RWPE1 (cell line): ENCODE measurements at regions not wholly inside any gene's neighbourhood (a gene's known extent, or its start where the extent isn't known, plus 50 kb on each side); places are given as distances from the start of the nearest gene placed in this dataset.

ENCODE experiments used
- CTCF ChIA-PET: fragments of 350-600 bp; sonication (Branson Sonifier 250); formaldehyde crosslinking; extraction: SDS; loops from one replicate; lab custom pipeline; 2021; lab: Yijun Ruan, JAX
- POLR2A ChIA-PET: fragments of 400-600 bp; formaldehyde crosslinking; extraction: SDS; loops from one replicate; lab custom pipeline; 2020; ENCODE audit warnings: antibody characterized with exemption; ENCODE audit not compliant: low non-redundant PET; lab: Yijun Ruan, JAX
- DNase-seq: peaks from one replicate; pipeline ENCODE4 v3.0.0; 2012; ENCODE audit warnings: low spot score
- H3K27ac ChIP-seq: fragments of 450-650 bp; 2 replicates; pipeline ENCODE4 v1.5.1; 2017
- TF ChIP-seq, protein P1 (sequence below): fragments of 450-650 bp; conservative IDR thresholded peaks from 2 replicates; pipeline ENCODE4 v1.5.1; 2017; ENCODE audit warnings: low read depth, mild to moderate bottlenecking

DNA sequence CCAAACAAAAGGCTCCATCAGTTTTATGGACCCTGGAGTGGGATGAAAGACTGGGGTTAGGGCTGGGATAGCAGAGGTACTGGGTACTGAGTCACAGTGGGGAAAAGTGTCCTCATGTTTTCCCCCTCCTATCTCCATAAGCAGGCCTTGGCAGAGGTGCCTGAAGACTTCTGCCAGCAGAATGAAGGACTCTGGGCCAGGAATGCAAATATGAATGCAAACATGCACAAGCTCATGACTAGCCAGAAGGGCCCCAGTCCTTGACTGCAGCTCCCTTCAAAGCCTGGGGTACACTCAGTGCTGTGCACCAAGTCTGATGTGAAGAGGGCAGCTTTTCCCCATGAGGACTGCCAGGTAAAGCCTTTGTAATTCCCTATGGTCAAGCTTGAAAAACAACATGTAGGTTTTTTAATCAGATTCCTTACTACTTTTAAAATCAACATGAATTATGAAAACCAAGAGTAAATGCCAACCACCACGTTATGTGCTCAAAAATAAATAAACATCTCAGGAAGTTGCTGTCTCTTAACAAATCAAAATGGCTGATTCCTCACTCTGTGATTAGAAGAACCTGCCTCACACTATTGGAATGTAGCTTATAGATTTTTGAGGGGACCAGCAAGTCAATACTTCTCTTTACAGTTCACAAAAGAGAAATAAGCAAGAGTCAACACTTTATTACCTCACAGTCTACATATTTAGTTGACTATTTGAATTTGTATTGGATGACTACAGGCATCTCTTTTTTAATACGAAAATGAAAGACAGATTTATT is 1512.0 kb downstream of the ARAP2 start:
- POLR2A ChIA-PET, result no interaction called here
- CTCF ChIA-PET, result interaction anchor here (0.6 to 0.7 kb wide), 2 partner anchors 50 to 842 kb away, joined by 3 to 5 read pairs; no protein-coding TSS in a partner anchor
- no peak for DNase-seq
- TF ChIP-seq, protein P1, sequence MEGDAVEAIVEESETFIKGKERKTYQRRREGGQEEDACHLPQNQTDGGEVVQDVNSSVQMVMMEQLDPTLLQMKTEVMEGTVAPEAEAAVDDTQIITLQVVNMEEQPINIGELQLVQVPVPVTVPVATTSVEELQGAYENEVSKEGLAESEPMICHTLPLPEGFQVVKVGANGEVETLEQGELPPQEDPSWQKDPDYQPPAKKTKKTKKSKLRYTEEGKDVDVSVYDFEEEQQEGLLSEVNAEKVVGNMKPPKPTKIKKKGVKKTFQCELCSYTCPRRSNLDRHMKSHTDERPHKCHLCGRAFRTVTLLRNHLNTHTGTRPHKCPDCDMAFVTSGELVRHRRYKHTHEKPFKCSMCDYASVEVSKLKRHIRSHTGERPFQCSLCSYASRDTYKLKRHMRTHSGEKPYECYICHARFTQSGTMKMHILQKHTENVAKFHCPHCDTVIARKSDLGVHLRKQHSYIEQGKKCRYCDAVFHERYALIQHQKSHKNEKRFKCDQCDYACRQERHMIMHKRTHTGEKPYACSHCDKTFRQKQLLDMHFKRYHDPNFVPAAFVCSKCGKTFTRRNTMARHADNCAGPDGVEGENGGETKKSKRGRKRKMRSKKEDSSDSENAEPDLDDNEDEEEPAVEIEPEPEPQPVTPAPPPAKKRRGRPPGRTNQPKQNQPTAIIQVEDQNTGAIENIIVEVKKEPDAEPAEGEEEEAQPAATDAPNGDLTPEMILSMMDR, result no peak
- no peak overlapping the region for H3K27ac ChIP-seq

- TF ChIP-seq, protein P1, result no peak
- ChIA-PET POLR2A (no interaction called here), CTCF (interaction anchor here (0.6 kb wide), 1 partner anchor 49 kb away, joined by 5 read pairs; no protein-coding TSS in a partner anchor)
- DNase-seq, result no peak
- H3K27ac ChIP-seq, result no peak overlapping the region
Observed at GRCh38 chr4:34733185-34733941, 1511.0 kb downstream of the ARAP2 start.

DNA sequence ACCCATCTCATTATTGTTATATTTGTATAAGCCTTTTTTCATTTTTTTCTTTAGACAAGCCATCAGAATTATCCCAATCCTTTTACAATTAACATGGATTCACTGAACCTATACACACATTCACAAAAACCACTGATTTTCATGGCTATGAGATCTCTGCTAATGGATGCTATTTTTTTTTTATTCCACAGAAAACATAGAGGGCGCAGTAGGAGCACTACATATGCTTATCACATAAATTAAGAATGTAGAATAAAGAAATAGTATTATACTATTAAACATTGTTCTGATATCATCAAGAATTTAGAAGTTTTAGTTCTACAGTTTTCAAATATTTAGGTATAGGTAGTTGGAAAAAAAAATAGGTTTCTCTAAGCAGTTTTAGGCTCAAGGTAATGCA is 1477.4 kb downstream of the ARAP2 start:
- CTCF ChIA-PET, result interaction anchor here (0.6 to 0.7 kb wide), 2 partner anchors 661 to 1196 kb away, joined by 3 to 6 read pairs; no protein-coding TSS in a partner anchor

DNA sequence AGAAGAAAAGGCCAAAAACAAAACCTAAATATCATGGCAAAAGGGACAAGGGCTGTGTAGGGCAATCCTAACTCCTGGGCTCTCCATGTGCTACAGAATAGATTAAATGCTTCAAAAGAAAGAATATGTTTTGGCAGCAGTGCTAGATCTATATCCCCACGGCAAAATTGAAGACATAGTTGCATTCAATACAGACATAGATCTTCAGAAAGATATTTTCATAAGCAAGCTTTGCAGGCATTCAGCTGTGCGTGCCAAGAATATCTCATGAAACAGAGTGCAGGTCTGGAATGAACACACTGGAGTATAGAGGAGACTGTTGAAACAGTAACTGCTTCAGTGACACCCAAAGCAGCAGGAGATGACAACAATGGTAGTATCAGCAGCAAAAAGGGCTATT is 1476.9 kb downstream of the ARAP2 start:
- CTCF ChIA-PET, result interaction anchor here (0.6 to 0.7 kb wide), 3 partner anchors 47 to 661 kb away, joined by 3 read pairs; no protein-coding TSS in a partner anchor
- TF ChIP-seq, protein P1, result no peak
- no peak overlapping the region for H3K27ac ChIP-seq
- POLR2A ChIA-PET, result no interaction called here
- no peak for DNase-seq

More for the DNA sequence above, 1477.4 kb downstream of the ARAP2 start:
- TF ChIP-seq, protein P1, result no peak
- DNase-seq, result no peak
- POLR2A ChIA-PET, result no interaction called here
- no peak overlapping the region for H3K27ac ChIP-seq

DNA sequence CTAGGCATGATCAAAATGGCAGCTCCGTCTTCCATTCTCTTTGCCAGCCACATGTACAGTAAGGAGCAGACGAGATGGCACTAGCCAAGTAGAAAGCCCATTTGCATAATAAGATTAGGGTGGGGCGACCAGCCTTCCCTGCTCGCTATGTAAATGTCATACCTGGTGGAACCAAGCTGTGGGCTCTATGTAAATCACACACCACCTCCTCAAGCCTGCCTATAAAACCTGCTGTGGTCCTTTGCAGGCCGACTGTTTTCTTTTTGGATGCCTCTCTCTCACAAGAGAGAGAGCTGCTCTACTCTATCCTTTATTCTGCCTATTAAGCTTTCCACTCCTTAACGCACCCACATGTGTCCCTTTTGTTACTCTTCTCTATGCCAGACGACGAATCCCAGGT is 1472.7 kb downstream of the ARAP2 start:
- POLR2A ChIA-PET, result no interaction called here
- no peak overlapping the region for H3K27ac ChIP-seq
- TF ChIP-seq, protein P1, result no peak
- no peak for DNase-seq
- CTCF ChIA-PET, result no interaction called here

- CTCF ChIA-PET, result no interaction called here
Observed at GRCh38 chr4:34790131-34790530, 1454.2 kb downstream of the ARAP2 start.

More at GRCh38 chr4:34790131-34790530, 1454.2 kb downstream of the ARAP2 start:
- POLR2A ChIA-PET, result no interaction called here
- DNase-seq, result no peak
- TF ChIP-seq, protein P1, result no peak
- H3K27ac ChIP-seq, result no peak overlapping the region
